Adrenal gland (tissue), 9 donors: ENCODE measurements at regions not wholly inside any gene's neighbourhood (a gene's known extent, or its start where the extent isn't known, plus 50 kb on each side); places are given as distances from the start of the nearest gene placed in this dataset.

Experiments
- DNase-seq, 7 donors: peaks; one replicate each; pipeline ENCODE4 v3.0.0-alpha.2; 2019 to 2020
- H3K27ac ChIP-seq, 5 donors: fragments of 200-600 bp; sonication (generic) in 4 of 5; 1 replicate in 3 of 5; 2 replicates in 2 of 5; pipeline versions ENCODE4 v1.5.1 to v1.8.0; 2016 to 2020; ENCODE audit warnings: mild to moderate bottlenecking in 1 of 5
- H3K27me3 ChIP-seq: fragments of 200-600 bp; 2 replicates; pipeline ENCODE4 v1.8.0; 2021
- H3K36me3 ChIP-seq, 2 donors: fragments of 200-600 bp; replicated peaks in 1 of 2; 1 replicate in 1 of 2; 2 replicates in 1 of 2; pipeline versions ENCODE4 v1.5.1 to v1.8.0; 2018 to 2022
- H3K4me1 ChIP-seq, 2 donors: fragments of 200-600 bp; replicated peaks in 1 of 2; 1 replicate in 1 of 2; 2 replicates in 1 of 2; pipeline versions ENCODE4 v1.5.1 to v1.8.0; 2018 to 2021
- H3K4me3 ChIP-seq, 4 donors: fragments of 200-600 bp; sonication (generic) in 3 of 4; one replicate each; pipeline ENCODE4 v1.5.1; 2016 to 2018
- H3K9me3 ChIP-seq, 3 donors: fragments of 200-600 bp; sonication (generic) in 1 of 3; replicated peaks in 1 of 3; 1 replicate in 2 of 3; 2 replicates in 1 of 3; pipeline versions ENCODE4 v1.5.1 to v1.8.0; 2016 to 2021
- CTCF ChIP-seq, 6 experiments: fragments of 450-650 bp in 4 of 6; fragments of 200-600 bp in 2 of 6; sonication (generic) in 1 of 6; IDR thresholded peaks; 1 replicate in 5 of 6; 2 replicates in 1 of 6; pipeline versions ENCODE4 v1.5.1 to v1.8.0; 2016 to 2021; ENCODE audit warnings: antibody characterized with exemption in 6 of 6, mild to moderate bottlenecking in 2 of 6, moderate library complexity in 1 of 6
- POLR2A ChIP-seq, 2 donors: fragments of 450-650 bp; IDR thresholded peaks; one replicate each; pipeline ENCODE4 v1.6.1; 2017; ENCODE audit warnings: antibody characterized with exemption in 2 of 2, mild to moderate bottlenecking in 2 of 2, moderate library complexity in 1 of 2
- WGBS, 4 donors: extraction: QIAGEN DNeasy Blood & Tissue Kit in 2 of 4; methylation state at CpG; one replicate each; pipeline versions ENCODE4 v1.1.5 to v1.1.7; 2013 to 2017; 5-methylcytosine and 5-hydroxymethylcytosine counted together
- intact Hi-C, 2 donors: fragments of 100-400 bp; cut with DNase I; formaldehyde crosslinking; loops; one replicate each; pipeline versions ENCODE4 v1.14.1 to v1.15.0; 2022 to 2023
- donor health status: healthy with polysubstance abuse.
- donor health status: Bipolar disorder and iron deficiency.
- donor health status: DM: yes; HTN: yes; CAD: no.
- donor health status: DM: no; HTN: no; CAD: no.
- donor health status: DM: no; HTN: no; CAD: no.

- intact Hi-C loops: no loop called here
- H3K4me3 ChIP-seq: no peak overlapping the region
- no peaks in the 10 kb centered on the region for H3K9me3 ChIP-seq
- no peak for DNase-seq
- H3K27me3 ChIP-seq: no peaks in the 10 kb centered on the region
- H3K27ac ChIP-seq: no peak overlapping the region
- no peaks in the 10 kb centered on the region for H3K36me3 ChIP-seq
- 14 to 15% (median 14%) methylated on average over 3 of the region's 3 CpGs for WGBS, 4 donors
- TF ChIP-seq POLR2A (IDR thresholded peaks at IDR 0.05) (no peak), CTCF (IDR thresholded peaks at IDR 0.05) (peak; percentile 22 to 54 (median 44))
- H3K4me1 ChIP-seq: no peaks in the 10 kb centered on the region
Measured at GRCh38 chr4:138938366-138938690, 77.3 kb upstream of the NOCT start.

- intact Hi-C loops: no loop called here
- H3K27me3 ChIP-seq: no peaks in the 10 kb centered on the region
- 69 to 78% (median 70%) methylated on average over 4 of the region's 4 CpGs for WGBS, 4 donors
- no peak overlapping the region for H3K27ac ChIP-seq
- no peaks in the 10 kb centered on the region for H3K4me1 ChIP-seq
- H3K36me3 ChIP-seq: no peaks in the 10 kb centered on the region
- H3K4me3 ChIP-seq: no peak overlapping the region
- TF ChIP-seq POLR2A (IDR thresholded peaks at IDR 0.05): no peak
- TF ChIP-seq CTCF (IDR thresholded peaks at IDR 0.05): no peak
- no peaks in the 10 kb centered on the region for H3K9me3 ChIP-seq
- DNase-seq: no peak
Measured at GRCh38 chr4:138935135-138935807, 80.3 kb upstream of the NOCT start.

- Histone ChIP-seq H3K9me3 (no peaks in the 10 kb centered on the region), H3K36me3 (no peaks in the 10 kb centered on the region), H3K27ac (no peak overlapping the region), H3K27me3 (no peaks in the 10 kb centered on the region), H3K4me3 (no peak overlapping the region), H3K4me1 (no peaks in the 10 kb centered on the region)
- TF ChIP-seq POLR2A (IDR thresholded peaks at IDR 0.05) (no peak), CTCF (IDR thresholded peaks at IDR 0.05) (no peak)
- no peak for DNase-seq
- intact Hi-C loops: no loop called here
Measured at GRCh38 chr4:138927072-138927471, 88.5 kb upstream of the NOCT start.

- no peaks in the 10 kb centered on the region for H3K4me1 ChIP-seq
- no peaks in the 10 kb centered on the region for H3K9me3 ChIP-seq
- H3K4me3 ChIP-seq: no peak overlapping the region
- H3K27ac ChIP-seq: no peak overlapping the region
- intact Hi-C loops: no loop called here
- WGBS, 4 donors: 88 to 94% (median 90%) methylated on average over 3 of the region's 3 CpGs
- TF ChIP-seq POLR2A (IDR thresholded peaks at IDR 0.05) (no peak), CTCF (IDR thresholded peaks at IDR 0.05) (no peak)
- no peaks in the 10 kb centered on the region for H3K36me3 ChIP-seq
- DNase-seq: no peak
- no peaks in the 10 kb centered on the region for H3K27me3 ChIP-seq
Measured at GRCh38 chr4:138925495-138925894, 90.1 kb upstream of the NOCT start.
